ENCODE measurements at regions not wholly inside any gene's neighbourhood (a gene's known extent, or its start where the extent isn't known, plus 50 kb on each side); places are given as distances from the start of the nearest gene placed in this dataset.
A peak's percentile ranks its signal among the peaks of the same experiment; 100 is the strongest.

- no peak for DNase-seq
These were observed 477.5 kb upstream of the DAB1 start for GRCh38 chr1:57901208-57901919.

GRCh38 chr1:57898531-57898930 is 474.7 kb upstream of the DAB1 start:
- no peak for DNase-seq

- DNase-seq: no peak
These were observed 473.7 kb upstream of the DAB1 start for GRCh38 chr1:57897581-57897980.

- no peak for DNase-seq
These were observed 470.5 kb upstream of the DAB1 start for GRCh38 chr1:57894315-57894714.

GRCh38 chr1:57889676-57890320 is 465.9 kb upstream of the DAB1 start:
- DNase-seq: no peak

GRCh38 chr1:57887964-57888491 is 464.2 kb upstream of the DAB1 start:
- DNase-seq: no peak

GRCh38 chr1:57886376-57886775 is 462.5 kb upstream of the DAB1 start:
- DNase-seq: no peak

- no peak for DNase-seq
These were observed 459.8 kb upstream of the DAB1 start for GRCh38 chr1:57883642-57883995.

GRCh38 chr1:57882934-57883641 is 459.2 kb upstream of the DAB1 start:
- no peak for DNase-seq

- no peak for DNase-seq
These were observed 458.2 kb upstream of the DAB1 start for GRCh38 chr1:57882072-57882471.

GRCh38 chr1:57881639-57882038 is 457.8 kb upstream of the DAB1 start:
- no peak for DNase-seq

- DNase-seq: no peak
These were observed 455.8 kb upstream of the DAB1 start for GRCh38 chr1:57879700-57880099.

- peak; percentile 93 for DNase-seq
These were observed 450.6 kb upstream of the DAB1 start for GRCh38 chr1:57874418-57874877.

- DNase-seq: no peak
These were observed 449.1 kb upstream of the DAB1 start for GRCh38 chr1:57872913-57873312.

GRCh38 chr1:57868908-57869307 is 445.0 kb upstream of the DAB1 start:
- no peak for DNase-seq

GRCh38 chr1:57868239-57868638 is 444.4 kb upstream of the DAB1 start:
- DNase-seq: no peak

- DNase-seq: no peak
These were observed 443.1 kb upstream of the DAB1 start for GRCh38 chr1:57866998-57867397.

- DNase-seq: no peak
These were observed 437.2 kb upstream of the DAB1 start for GRCh38 chr1:57860931-57861565.

- no peak for DNase-seq
These were observed 436.5 kb upstream of the DAB1 start for GRCh38 chr1:57860325-57860724.

- no peak for DNase-seq
These were observed 434.9 kb upstream of the DAB1 start for GRCh38 chr1:57858740-57859139.

GRCh38 chr1:57857809-57858208 is 433.9 kb upstream of the DAB1 start:
- DNase-seq: no peak

GRCh38 chr1:57854436-57854835 is 430.6 kb upstream of the DAB1 start:
- DNase-seq: no peak

GRCh38 chr1:57850176-57850940 is 426.5 kb upstream of the DAB1 start:
- DNase-seq: no peak

Measured in NCI-H510A (cell line).